Right lobe of liver (tissue), 4 donors: ENCODE measurements at regions not wholly inside any gene's neighbourhood (a gene's known extent, or its start where the extent isn't known, plus 50 kb on each side); places are given as distances from the start of the nearest gene placed in this dataset.

ENCODE experiments used
- POLR2A ChIP-seq: fragments of 450-650 bp; IDR thresholded peaks from one replicate; pipeline ENCODE4 v1.6.1; 2017; ENCODE audit warnings: antibody characterized with exemption, mild to moderate bottlenecking
- TF ChIP-seq, protein P1 (sequence below), 4 donors: fragments of 200-600 bp in 3 of 4; fragments of 450-650 bp in 1 of 4; IDR thresholded peaks; one replicate each; pipeline versions ENCODE4 v1.5.1 to v1.8.0; 2016 to 2022; ENCODE audit warnings: antibody characterized with exemption in 4 of 4, mild to moderate bottlenecking in 2 of 4
- donor health status: DM: no; HTN: no; CAD: no.
- donor health status: DM: no; HTN: no; CAD: no.
- donor health status: DM: no; HTN: yes; CAD: no.

DNA sequence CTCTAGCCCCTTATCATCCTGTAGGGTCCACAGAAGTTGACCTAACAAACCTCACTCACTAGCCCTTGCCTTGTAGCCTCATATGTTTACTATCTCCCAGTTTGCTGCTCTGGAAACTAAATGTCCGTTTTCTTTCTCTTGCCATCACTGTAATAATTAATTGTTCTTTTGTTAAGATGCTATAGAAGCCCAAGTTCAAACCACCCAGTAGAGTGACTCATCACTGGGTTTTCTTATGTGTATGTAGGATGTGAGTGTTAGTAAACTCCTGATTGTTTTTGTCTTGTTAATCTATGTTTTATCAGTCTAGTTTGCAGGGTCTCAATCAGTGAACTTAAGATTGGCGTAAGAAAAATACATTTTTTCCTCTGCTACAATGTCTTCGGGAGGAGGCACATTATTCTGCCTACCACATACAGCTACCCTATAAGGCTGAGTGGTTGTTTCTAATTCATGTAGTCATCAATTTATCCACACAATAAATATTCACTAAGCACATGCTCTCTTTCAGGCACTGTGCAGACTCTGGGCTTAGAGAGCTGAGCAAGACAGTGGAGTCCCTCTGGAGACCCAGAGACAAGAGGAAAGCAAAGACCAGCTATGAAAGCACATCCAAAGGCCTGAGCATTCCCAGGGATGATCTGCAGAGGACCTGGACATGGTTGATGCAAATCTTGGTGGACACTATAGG, 474.1 kb upstream of the AKR1E2 start:
- no peak for TF ChIP-seq POLR2A
- TF ChIP-seq, protein P1, sequence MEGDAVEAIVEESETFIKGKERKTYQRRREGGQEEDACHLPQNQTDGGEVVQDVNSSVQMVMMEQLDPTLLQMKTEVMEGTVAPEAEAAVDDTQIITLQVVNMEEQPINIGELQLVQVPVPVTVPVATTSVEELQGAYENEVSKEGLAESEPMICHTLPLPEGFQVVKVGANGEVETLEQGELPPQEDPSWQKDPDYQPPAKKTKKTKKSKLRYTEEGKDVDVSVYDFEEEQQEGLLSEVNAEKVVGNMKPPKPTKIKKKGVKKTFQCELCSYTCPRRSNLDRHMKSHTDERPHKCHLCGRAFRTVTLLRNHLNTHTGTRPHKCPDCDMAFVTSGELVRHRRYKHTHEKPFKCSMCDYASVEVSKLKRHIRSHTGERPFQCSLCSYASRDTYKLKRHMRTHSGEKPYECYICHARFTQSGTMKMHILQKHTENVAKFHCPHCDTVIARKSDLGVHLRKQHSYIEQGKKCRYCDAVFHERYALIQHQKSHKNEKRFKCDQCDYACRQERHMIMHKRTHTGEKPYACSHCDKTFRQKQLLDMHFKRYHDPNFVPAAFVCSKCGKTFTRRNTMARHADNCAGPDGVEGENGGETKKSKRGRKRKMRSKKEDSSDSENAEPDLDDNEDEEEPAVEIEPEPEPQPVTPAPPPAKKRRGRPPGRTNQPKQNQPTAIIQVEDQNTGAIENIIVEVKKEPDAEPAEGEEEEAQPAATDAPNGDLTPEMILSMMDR (IDR thresholded peaks at IDR 0.05) = no peak
